ENCODE measurements at regions not wholly inside any gene's neighbourhood (a gene's known extent, or its start where the extent isn't known, plus 50 kb on each side); places are given as distances from the start of the nearest gene placed in this dataset.

- TF ChIP-seq CTCF (IDR thresholded peaks at IDR 0.05): no peak
- TF ChIP-seq POLR2A (IDR thresholded peaks at IDR 0.05): no peak
- TF ChIP-seq EP300 (IDR thresholded peaks at IDR 0.05): no peak
Measured at GRCh38 chr2:121088251-121089165, 196.5 kb downstream of the TFCP2L1 start.
